ENCODE measurements at regions not wholly inside any gene's neighbourhood (a gene's known extent, or its start where the extent isn't known, plus 50 kb on each side); places are given as distances from the start of the nearest gene placed in this dataset.

- DNase-seq (ENCODE audit: low spot score) (no peak), ATAC-seq (ENCODE audit: insufficient number of reproducible peaks, low FRiP score, low read depth) (no peak)
- Histone ChIP-seq H3K27ac (no peak overlapping the region), H3K27me3 (replicated peaks; ENCODE audit: insufficient read depth) (no peaks in the 10 kb centered on the region), H3K4me1 (ENCODE audit: control insufficient read depth in 1 of 2, low read depth in 2 of 2) (peaks cover 0 to 8% of the 10 kb centered on the region in 2 donors), H3K36me3 (no peaks in the 10 kb centered on the region), H3K4me3 (no peak overlapping the region), H3K9me3 (no peaks in the 10 kb centered on the region)
- no peak for TF ChIP-seq CTCF (IDR thresholded peaks at IDR 0.05)
These were observed 104.8 kb upstream of the LGALSL start for GRCh38 chr2:64349131-64349530.

- Histone ChIP-seq H3K9me3 (no peaks in the 10 kb centered on the region), H3K4me3 (no peak overlapping the region), H3K36me3 (no peaks in the 10 kb centered on the region), H3K27me3 (replicated peaks; ENCODE audit: insufficient read depth) (no peaks in the 10 kb centered on the region), H3K4me1 (ENCODE audit: control insufficient read depth in 1 of 2, low read depth in 2 of 2) (peaks cover 0 to 16% of the 10 kb centered on the region in 2 donors), H3K27ac (no peak overlapping the region)
- DNase-seq (ENCODE audit: low spot score) (no peak), ATAC-seq (ENCODE audit: insufficient number of reproducible peaks, low FRiP score, low read depth) (no peak)
- TF ChIP-seq CTCF (IDR thresholded peaks at IDR 0.05), result no peak
These were observed 103.0 kb upstream of the LGALSL start for GRCh38 chr2:64350996-64351395.

- Histone ChIP-seq H3K9me3 (no peaks in the 10 kb centered on the region), H3K36me3 (no peaks in the 10 kb centered on the region), H3K4me3 (no peak overlapping the region), H3K4me1 (ENCODE audit: control insufficient read depth in 1 of 2, low read depth in 2 of 2) (peaks cover 0 to 16% of the 10 kb centered on the region in 2 donors), H3K27ac (no peak overlapping the region), H3K27me3 (replicated peaks; ENCODE audit: insufficient read depth) (no peaks in the 10 kb centered on the region)
- TF ChIP-seq CTCF (IDR thresholded peaks at IDR 0.05), result no peak
- no peak for DNase-seq (ENCODE audit: low spot score)
- ATAC-seq (ENCODE audit: insufficient number of reproducible peaks, low FRiP score, low read depth), result no peak
These were observed 101.7 kb upstream of the LGALSL start for GRCh38 chr2:64352292-64352691.

GRCh38 chr2:64354857-64355680 lies 98.9 kb upstream of the LGALSL start:
- Histone ChIP-seq H3K27me3 (replicated peaks; ENCODE audit: insufficient read depth) (no peaks in the 10 kb centered on the region), H3K36me3 (no peaks in the 10 kb centered on the region), H3K4me1 (ENCODE audit: control insufficient read depth in 1 of 2, low read depth in 2 of 2) (peaks cover 4 to 16% of the 10 kb centered on the region in 2 donors), H3K4me3 (no peak overlapping the region), H3K27ac (no peak overlapping the region), H3K9me3 (no peaks in the 10 kb centered on the region)
- no peak for DNase-seq (ENCODE audit: low spot score)
- no peak for TF ChIP-seq CTCF (IDR thresholded peaks at IDR 0.05)
- ATAC-seq (ENCODE audit: insufficient number of reproducible peaks, low FRiP score, low read depth), result no peak

- no peak for ATAC-seq (ENCODE audit: insufficient number of reproducible peaks, low FRiP score, low read depth)
- no peak for TF ChIP-seq CTCF (IDR thresholded peaks at IDR 0.05)
- H3K9me3 ChIP-seq, result no peaks in the 10 kb centered on the region
These were observed 97.1 kb upstream of the LGALSL start for GRCh38 chr2:64356906-64357305.

More at GRCh38 chr2:64356906-64357305, 97.1 kb upstream of the LGALSL start:
- Histone ChIP-seq H3K27ac (no peak overlapping the region), H3K4me1 (ENCODE audit: control insufficient read depth in 1 of 2, low read depth in 2 of 2) (peaks cover 4 to 21% of the 10 kb centered on the region in 2 donors), H3K36me3 (no peaks in the 10 kb centered on the region), H3K4me3 (no peak overlapping the region), H3K27me3 (replicated peaks; ENCODE audit: insufficient read depth) (no peaks in the 10 kb centered on the region)
- DNase-seq (ENCODE audit: low spot score), result no peak
